HUES6 (cell line): ENCODE measurements at regions not wholly inside any gene's neighbourhood (a gene's known extent, or its start where the extent isn't known, plus 50 kb on each side); places are given as distances from the start of the nearest gene placed in this dataset.
"Not testable (repeated sequence)": the region's sequence is repeated elsewhere in the genome, so short reads cannot be mapped to it uniquely, and the experiment has no call there.

Experiments used
- H3K27ac ChIP-seq: 2 replicates; pipeline ENCODE4 v1.7.0; 2013; ENCODE audit warnings: low read depth, mild to moderate bottlenecking, low read length, inconsistent platforms
- H3K27me3 ChIP-seq: 2 replicates; pipeline ENCODE4 v1.6.1; 2013; ENCODE audit warnings: low read length; ENCODE audit not compliant: control insufficient read depth, insufficient read depth
- H3K36me3 ChIP-seq: 2 replicates; pipeline ENCODE4 v1.6.1; 2013; ENCODE audit warnings: low read length; ENCODE audit not compliant: control insufficient read depth, insufficient read depth
- H3K4me1 ChIP-seq: 2 replicates; pipeline ENCODE4 v1.6.1; 2013; ENCODE audit warnings: low read length; ENCODE audit not compliant: control insufficient read depth, insufficient read depth
- H3K4me3 ChIP-seq: 2 replicates; pipeline ENCODE4 v1.5.1; 2013; ENCODE audit warnings: low read depth, low read length
- H3K9ac ChIP-seq: one replicate; pipeline ENCODE4 v1.6.1; 2013; ENCODE audit warnings: mild to moderate bottlenecking, low read length
- H3K9me3 ChIP-seq: 2 replicates; pipeline ENCODE4 v1.6.1; 2013; ENCODE audit warnings: low read depth, low read length; ENCODE audit not compliant: control insufficient read depth, insufficient read depth

DNA sequence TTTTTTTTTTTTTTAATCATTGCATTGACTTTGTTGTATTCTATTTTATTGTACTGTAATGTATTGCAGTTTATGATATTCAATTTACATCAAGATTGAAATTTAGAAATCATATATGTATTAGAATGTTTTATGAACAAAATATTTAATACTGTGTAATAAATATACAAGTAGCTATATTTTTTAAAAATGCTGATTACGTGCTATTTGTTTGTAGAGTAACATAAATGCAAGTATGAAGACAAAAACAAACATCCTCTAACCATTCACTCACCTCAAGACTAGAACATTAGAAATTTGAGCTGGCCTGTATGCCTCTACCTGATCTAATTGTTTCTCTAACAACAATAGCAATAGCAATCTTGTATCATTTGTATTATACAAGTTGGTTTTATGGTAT is 290.3 kb downstream of the GATA3 start:
- no peak overlapping the region for H3K4me3 ChIP-seq
- no peaks in the 10 kb centered on the region for H3K36me3 ChIP-seq
- peaks cover 7% of the 10 kb centered on the region for H3K4me1 ChIP-seq
- no peak overlapping the region for H3K9ac ChIP-seq
- H3K27me3 ChIP-seq, result no peaks in the 10 kb centered on the region
- no peaks in the 10 kb centered on the region for H3K9me3 ChIP-seq
- H3K27ac ChIP-seq, result no peak overlapping the region

- Histone ChIP-seq H3K4me3 (no peak overlapping the region), H3K36me3 (no peaks in the 10 kb centered on the region), H3K27me3 (no peaks in the 10 kb centered on the region), H3K27ac (peak overlapping the region; percentile 34; the same call in 1 of the 2 replicates), H3K4me1 (peaks cover 7% of the 10 kb centered on the region), H3K9ac (no peak overlapping the region), H3K9me3 (no peaks in the 10 kb centered on the region)
Measured at GRCh38 chr10:8346861-8347260, 292.4 kb downstream of the GATA3 start.

GRCh38 chr10:8347614-8348013 is 293.1 kb downstream of the GATA3 start:
- not testable (repeated sequence) for H3K9me3 ChIP-seq, H3K4me3 ChIP-seq, H3K9ac ChIP-seq, H3K27ac ChIP-seq, H3K4me1 ChIP-seq, H3K36me3 ChIP-seq, H3K27me3 ChIP-seq

DNA sequence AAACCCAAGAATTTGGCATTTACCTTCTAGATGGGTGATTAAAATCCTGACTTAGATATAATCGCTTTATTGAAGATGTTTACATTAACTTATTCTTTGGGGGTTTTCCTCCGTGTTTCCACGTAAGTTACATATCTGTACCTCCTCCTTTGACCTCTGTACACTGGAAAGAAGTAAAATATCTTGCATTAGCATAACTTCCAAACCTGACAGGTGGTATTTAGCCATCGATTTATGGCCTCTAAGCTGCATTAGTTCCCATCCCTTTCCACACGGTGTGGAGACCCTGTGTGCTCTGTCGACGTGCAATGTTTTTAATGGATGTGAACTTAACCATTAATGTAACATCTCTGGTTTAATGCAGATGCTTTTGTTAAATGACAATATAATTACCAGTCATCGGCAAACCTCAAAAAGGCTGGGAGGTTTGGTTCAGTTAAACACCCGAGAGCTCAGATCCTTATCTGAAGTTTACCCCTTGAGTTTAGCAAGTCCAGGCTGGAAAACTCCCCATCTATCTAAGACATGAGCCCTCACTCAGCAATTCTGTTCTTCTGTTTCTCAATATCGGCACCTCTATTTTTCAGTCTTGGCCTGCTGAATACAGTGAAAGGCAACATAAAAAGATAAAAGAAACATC is 295.2 kb downstream of the GATA3 start:
- no peak overlapping the region for H3K4me3 ChIP-seq
- no peaks in the 10 kb centered on the region for H3K27me3 ChIP-seq
- no peaks in the 10 kb centered on the region for H3K36me3 ChIP-seq
- peaks cover 7% of the 10 kb centered on the region for H3K4me1 ChIP-seq
- no peak overlapping the region for H3K27ac ChIP-seq
- no peaks in the 10 kb centered on the region for H3K9me3 ChIP-seq
- no peak overlapping the region for H3K9ac ChIP-seq

DNA sequence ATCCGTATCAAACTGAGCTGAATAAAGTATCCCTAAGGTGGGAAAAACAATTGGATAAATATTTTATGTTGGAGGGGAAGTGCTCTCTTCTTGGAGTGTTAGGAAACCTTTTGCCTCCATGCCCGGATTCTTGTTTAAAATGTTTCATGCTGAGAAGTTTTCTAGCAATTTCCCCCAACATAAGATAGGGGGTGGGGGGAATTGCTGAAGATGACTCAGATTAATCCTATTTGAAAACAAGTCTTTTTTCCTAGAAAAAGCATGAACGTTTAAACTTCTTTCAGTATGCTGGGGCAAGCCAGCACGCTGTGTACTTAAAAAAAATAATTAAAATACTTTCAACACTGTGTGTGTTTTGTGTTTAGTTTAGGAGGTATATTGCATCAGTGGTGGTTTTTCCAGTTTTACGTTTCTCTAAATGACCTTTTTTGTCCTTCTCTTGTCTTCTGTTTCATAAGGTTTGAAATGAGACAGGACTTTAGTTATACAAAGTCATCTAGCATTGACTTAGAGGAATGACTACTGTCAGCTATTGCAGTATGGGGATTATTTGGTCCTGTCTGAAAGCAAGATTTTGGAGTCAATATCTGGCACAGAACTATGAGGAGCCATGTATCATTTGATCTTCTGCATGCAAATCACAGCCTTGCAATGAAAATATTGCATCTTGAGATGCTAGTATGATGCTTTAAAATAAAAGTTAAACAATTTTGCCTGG is 295.9 kb downstream of the GATA3 start:
- H3K4me3 ChIP-seq, result no peak overlapping the region
- no peaks in the 10 kb centered on the region for H3K9me3 ChIP-seq
- peaks cover 7% of the 10 kb centered on the region for H3K4me1 ChIP-seq
- H3K36me3 ChIP-seq, result no peaks in the 10 kb centered on the region
- no peak overlapping the region for H3K9ac ChIP-seq
- H3K27me3 ChIP-seq, result no peaks in the 10 kb centered on the region
- H3K27ac ChIP-seq, result no peak overlapping the region

GRCh38 chr10:8352171-8353075 is 297.9 kb downstream of the GATA3 start:
- H3K27ac ChIP-seq, result no peak overlapping the region
- no peaks in the 10 kb centered on the region for H3K4me1 ChIP-seq
- no peaks in the 10 kb centered on the region for H3K27me3 ChIP-seq
- no peak overlapping the region for H3K9ac ChIP-seq
- no peak overlapping the region for H3K4me3 ChIP-seq
- H3K36me3 ChIP-seq, result no peaks in the 10 kb centered on the region
- no peaks in the 10 kb centered on the region for H3K9me3 ChIP-seq

GRCh38 chr10:8356283-8356682 is 301.8 kb downstream of the GATA3 start:
- no peak overlapping the region for H3K27ac ChIP-seq
- no peak overlapping the region for H3K4me3 ChIP-seq
- H3K27me3 ChIP-seq, result no peaks in the 10 kb centered on the region
- H3K36me3 ChIP-seq, result no peaks in the 10 kb centered on the region
- H3K4me1 ChIP-seq, result no peaks in the 10 kb centered on the region
- H3K9ac ChIP-seq, result no peak overlapping the region
- H3K9me3 ChIP-seq, result peaks cover 3% of the 10 kb centered on the region; the same call in 1 of the 2 replicates

GRCh38 chr10:8359467-8359866 is 305.0 kb downstream of the GATA3 start:
- no peak overlapping the region for H3K27ac ChIP-seq
- H3K9ac ChIP-seq, result no peak overlapping the region
- H3K27me3 ChIP-seq, result no peaks in the 10 kb centered on the region
- H3K36me3 ChIP-seq, result no peaks in the 10 kb centered on the region
- H3K9me3 ChIP-seq, result peaks cover 3% of the 10 kb centered on the region; the same call in 1 of the 2 replicates
- no peaks in the 10 kb centered on the region for H3K4me1 ChIP-seq
- no peak overlapping the region for H3K4me3 ChIP-seq

DNA sequence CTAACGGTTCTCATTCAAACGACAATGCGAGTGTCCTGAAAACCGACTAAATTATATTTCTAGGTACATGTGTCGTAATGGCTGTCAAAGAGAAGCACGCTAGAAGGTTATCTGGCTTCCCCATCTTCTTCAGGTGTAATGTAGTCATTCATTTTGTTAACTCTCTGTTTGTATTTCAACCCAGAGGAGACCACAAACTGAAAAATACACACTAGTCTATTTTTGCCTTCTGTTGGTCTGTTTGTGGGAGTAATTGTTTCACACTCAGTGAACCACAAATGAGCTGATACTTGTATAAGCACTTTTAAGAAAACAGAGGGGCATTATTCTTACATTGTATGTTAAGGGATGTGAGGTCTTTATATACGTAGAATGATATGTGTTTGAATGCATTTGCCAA is 305.9 kb downstream of the GATA3 start:
- H3K4me3 ChIP-seq, result no peak overlapping the region
- no peak overlapping the region for H3K9ac ChIP-seq
- no peak overlapping the region for H3K27ac ChIP-seq
- no peaks in the 10 kb centered on the region for H3K36me3 ChIP-seq
- no peaks in the 10 kb centered on the region for H3K27me3 ChIP-seq
- no peaks in the 10 kb centered on the region for H3K4me1 ChIP-seq
- H3K9me3 ChIP-seq, result peaks cover 3% of the 10 kb centered on the region; the same call in 1 of the 2 replicates

- H3K9ac ChIP-seq, result no peak overlapping the region
- H3K27me3 ChIP-seq, result no peaks in the 10 kb centered on the region
- no peak overlapping the region for H3K27ac ChIP-seq
- no peaks in the 10 kb centered on the region for H3K4me1 ChIP-seq
- H3K36me3 ChIP-seq, result no peaks in the 10 kb centered on the region
- no peak overlapping the region for H3K4me3 ChIP-seq
- peaks cover 3% of the 10 kb centered on the region; the same call in 1 of the 2 replicates for H3K9me3 ChIP-seq
Measured at GRCh38 chr10:8360814-8361509, 306.5 kb downstream of the GATA3 start.
